Left forelimb (tissue), 1 donor: ENCODE measurements at regions not wholly inside any gene's neighbourhood (a gene's known extent, or its start where the extent isn't known, plus 50 kb on each side); places are given as distances from the start of the nearest gene placed in this dataset.

Experiments
- DNase-seq: peaks from one replicate; pipeline ENCODE4 v3.0.0-alpha.2; 2018; ENCODE audit warnings: low spot score

DNA sequence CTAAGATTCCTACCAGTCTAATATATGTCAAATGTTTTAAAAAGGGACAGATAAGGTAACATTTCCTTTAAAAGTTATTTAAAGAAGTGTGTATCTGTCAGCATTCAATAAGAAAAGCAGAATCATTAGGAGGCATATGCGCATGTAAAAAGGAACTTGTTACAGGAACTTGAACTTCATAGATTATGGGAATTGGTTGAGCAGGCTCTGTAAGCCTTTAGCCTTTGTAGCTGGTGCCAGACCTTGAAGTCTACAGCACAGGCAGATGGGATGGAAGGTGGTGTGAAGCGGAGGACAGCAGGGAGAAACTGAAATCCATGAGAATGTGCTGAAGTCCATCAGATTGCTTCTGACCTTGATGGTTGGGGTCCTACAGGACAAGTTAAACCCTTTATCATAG is 138.3 kb upstream of the ST6GAL2 start:
- no peak for DNase-seq

GRCh38 chr2:107025291-107025857 is 139.4 kb upstream of the ST6GAL2 start:
- DNase-seq: no peak

DNA sequence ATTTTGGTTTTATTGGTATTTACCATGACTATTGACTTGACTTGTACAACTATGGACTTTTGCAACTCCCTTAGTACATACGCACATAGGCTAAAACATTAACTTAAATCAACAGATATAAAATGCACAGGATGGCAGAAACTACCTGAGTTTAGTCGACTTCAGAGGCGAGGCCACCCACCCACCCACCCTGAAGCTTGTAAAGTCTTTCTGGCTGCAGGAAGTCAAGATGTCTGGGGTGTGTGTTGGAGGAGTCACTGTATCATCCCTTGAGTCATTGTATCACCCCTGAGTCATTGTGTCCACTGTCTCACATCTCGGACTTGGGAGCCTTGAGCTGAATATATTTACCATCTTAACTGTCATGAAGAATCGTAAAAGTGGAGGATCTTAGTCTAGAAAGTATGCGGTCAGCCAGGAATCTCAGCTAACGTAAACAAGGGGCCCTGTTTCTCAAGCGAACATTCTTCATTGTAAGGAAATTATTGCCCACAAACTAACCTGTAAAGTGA is 140.0 kb upstream of the ST6GAL2 start:
- no peak for DNase-seq

GRCh38 chr2:107027205-107027604 is 141.2 kb upstream of the ST6GAL2 start:
- no peak for DNase-seq

DNA sequence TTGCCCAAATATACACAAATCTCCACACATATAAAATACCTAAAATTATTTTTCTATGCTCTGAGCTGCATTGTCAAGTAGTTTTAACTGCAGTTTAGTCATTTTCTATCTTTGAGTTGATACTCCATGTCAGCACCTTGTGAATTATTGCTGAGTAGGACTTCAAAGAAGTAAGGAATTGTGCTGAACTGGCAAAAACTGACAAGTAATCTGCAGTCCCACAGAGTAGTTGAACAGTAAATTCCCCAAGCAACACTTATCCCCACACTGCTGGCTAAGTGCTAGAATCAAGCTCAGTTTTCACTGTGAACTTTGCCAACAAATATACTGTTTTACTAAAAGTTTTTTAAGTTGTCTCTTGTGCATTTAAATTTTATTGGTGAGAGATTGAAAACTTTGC is 141.8 kb upstream of the ST6GAL2 start:
- no peak for DNase-seq

- DNase-seq: no peak
Measured at GRCh38 chr2:107028661-107029060, 142.7 kb upstream of the ST6GAL2 start.

GRCh38 chr2:107036293-107036692 is 150.3 kb upstream of the ST6GAL2 start:
- no peak for DNase-seq

DNA sequence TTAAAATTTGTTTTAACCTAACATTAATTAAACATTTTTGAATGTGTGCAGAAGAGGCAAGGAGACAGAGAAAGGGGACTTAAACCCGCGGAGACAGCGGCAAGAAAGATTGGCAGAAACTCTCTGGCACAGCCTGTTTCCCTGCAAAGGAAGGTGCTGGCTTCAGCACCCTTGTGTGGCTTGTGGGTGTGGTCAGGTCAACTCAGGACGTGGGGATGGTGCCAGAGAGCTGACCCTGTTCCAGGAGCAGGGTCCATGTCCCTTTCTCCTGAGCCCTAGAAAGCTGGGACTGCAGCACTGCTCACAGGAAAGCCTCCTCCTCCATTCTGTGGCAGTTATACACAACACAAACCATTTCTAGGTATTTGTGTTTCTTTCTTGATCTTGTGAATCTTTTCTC is 176.2 kb upstream of the ST6GAL2 start:
- DNase-seq: no peak

- no peak for DNase-seq
Measured at GRCh38 chr2:107062599-107063220, 176.7 kb upstream of the ST6GAL2 start.

DNA sequence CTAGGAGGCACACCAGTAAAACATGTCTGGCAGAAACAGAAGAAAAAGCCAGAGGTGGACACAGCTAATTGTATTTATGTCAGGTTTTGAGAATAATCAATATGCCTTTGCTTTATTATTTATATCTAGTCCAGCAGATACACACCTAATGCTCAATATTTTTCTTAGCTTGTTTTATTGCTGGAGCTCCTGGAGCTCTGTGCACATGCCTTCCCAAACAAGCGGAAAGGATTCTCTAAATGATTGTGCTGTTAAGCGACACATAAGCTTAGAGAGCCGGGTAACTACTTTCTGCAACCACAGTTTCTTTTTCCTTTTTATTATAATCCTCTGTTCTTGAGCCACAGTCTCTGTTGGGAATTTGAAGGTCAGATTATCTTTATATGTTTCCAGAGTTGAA is 177.3 kb upstream of the ST6GAL2 start:
- no peak for DNase-seq

- no peak for DNase-seq
Measured at GRCh38 chr2:107064750-107065149, 178.8 kb upstream of the ST6GAL2 start.

DNA sequence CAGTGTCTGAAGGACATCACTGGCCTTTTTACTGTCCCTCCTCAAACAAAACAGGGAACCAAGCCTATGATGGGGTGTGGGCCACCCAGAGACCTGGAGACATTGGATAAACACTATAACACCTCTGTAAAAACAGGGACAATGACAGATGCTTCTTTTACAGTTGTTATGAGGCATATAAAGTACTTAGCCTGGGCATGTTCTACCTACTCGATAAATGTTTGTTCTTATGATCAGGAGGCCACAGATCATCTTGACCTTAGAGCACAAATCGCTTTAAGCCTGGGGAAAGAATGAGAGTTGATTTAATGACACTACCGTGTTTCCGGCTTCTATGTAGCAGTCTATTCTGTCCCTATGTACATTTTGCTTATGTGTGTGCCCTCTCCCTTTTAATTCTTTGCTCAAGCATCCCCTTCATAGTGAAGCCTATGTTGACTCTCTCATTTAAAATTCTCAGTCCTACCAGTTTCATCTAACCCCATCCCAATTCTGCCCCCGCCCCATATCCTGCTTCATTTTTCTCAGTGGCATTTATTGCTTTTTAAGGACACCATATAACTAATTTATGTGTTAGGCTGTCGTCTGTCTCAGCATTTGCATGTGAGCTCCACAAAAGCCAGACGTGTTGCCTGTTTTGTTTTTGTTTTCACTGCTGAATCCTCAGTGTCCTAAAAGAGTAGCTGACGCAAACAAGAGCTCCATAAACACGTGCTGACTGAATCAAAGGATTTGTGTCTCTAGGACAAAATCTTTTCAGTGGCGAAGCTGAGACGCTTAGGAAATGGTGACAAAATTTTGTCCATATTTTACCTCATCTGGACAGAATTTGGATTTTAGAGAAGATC is 182.3 kb upstream of the ST6GAL2 start:
- DNase-seq: no peak

- no peak for DNase-seq
Measured at GRCh38 chr2:107069890-107070289, 183.9 kb upstream of the ST6GAL2 start.

GRCh38 chr2:107072150-107072940 is 186.4 kb upstream of the ST6GAL2 start:
- DNase-seq: no peak

- DNase-seq: no peak
Measured at GRCh38 chr2:107078584-107078983, 192.6 kb upstream of the ST6GAL2 start.

DNA sequence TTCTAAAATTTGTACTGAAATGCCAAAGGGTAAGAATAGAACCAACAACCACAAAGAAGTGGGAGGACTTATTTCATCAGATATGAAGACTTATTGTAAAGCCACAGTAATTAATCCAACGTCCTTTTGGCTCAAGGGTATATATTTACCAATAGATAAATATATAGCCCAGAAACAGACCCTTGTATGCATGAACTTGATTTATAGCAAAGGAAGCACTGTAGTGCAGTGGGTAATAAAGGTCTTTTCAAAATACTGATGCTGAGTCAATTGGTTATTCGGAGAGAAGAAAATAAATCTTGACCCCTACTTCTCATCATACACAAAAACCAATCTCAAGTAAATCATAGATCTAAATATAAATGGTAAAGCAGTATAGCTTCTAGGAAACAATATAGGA is 200.5 kb upstream of the ST6GAL2 start:
- DNase-seq: no peak

DNA sequence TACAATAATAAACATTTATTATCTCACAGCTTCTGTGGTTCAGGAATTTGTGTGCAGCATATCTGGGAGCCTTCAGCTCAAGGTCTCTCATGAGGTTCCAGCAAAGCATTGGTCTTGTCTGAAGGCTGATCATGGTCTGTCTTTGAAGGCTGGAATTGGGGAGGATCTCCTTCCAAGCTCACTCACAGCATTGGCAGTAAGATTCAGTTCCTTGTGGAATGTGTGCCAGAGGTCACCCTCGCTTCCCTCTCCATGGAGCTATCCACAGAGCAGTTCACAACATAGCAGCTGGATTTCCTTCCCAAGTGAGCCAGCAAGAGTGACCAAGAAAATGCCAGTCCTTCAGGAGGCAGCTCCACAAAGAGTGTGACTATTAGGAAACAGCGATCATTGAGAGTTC is 202.2 kb upstream of the ST6GAL2 start:
- no peak for DNase-seq

GRCh38 chr2:107091163-107091864 is 205.3 kb upstream of the ST6GAL2 start:
- no peak for DNase-seq

DNA sequence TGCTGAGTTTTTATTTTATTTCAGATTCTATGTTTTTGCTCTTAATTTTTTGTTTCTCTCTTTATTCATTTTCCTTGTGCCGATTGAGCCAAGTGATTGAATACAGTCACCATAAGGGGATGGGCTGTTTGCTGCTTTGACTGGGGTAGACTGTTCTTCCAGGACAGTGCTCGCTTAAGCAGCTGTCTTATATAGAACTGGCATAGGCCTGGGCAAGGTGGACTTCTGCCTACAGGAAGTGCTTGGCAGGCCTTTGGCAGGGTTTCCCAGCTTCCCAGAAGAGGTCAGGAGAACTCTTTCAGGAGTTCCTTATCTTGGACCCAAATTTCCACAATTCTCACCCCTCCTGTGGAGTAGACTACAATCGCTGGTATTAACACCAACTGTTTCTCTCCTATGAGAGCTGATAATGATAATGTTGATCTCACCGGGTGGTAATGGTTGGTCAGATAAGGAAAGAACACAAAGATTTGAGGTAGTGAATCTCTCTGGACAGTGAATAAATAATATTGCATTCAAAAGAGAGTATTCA is 207.5 kb upstream of the ST6GAL2 start:
- DNase-seq: no peak

DNA sequence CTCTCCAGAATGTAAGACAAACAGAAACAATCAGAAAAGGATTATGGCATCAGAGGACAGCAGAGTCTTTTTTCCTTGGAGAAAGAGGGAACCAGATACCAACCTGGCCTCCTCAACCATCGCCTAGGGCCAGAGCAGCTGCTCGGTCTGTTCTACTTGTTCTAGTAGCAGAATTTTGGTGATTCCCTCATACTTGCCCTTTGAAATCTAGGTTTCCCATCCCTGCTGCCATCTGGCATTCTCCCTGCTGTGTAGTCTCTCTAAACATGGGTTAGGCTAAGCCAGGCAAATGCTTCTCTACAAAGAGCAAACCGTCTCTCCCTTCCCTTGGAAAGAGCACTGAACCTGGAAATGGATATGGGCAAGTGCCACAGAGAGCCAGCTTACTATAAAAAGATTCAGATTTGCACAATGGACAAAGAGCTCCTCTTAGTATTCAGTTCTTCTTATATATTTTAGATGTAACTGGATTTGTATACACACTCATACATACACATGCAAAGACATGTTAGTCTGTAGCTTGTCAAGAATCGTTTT is 208.6 kb upstream of the ST6GAL2 start:
- DNase-seq: no peak

DNA sequence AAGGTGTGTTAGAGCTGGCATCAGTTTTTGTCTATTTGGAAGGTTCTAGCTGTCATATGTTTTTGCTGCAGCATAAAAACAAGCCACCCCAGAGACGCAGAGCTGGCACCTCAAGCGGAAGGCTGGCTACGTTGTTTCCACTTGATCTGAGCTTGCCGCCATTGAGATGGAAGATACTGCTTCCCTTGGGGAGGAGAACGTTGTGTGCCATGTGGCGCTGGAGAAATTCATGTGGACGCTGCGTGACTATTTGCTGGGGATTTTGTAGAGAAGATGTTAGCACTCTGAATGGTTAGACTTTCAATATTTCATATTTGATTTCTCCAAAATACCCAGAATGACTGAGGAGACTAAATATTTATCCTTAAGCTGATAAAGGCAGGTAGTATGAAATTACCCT is 216.2 kb upstream of the ST6GAL2 start:
- no peak for DNase-seq
